OCI-LY7 (cell line): ENCODE measurements at regions not wholly inside any gene's neighbourhood (a gene's known extent, or its start where the extent isn't known, plus 50 kb on each side); places are given as distances from the start of the nearest gene placed in this dataset.

Experiments used
- BruUV-seq: library from RNA; stranded (reverse); fragments of 400-500 nt; replicated peaks from 2 replicates; lab custom pipeline; 2021; lab: Mats Ljungman, UMichigan
- CTCF ChIA-PET: fragments of 300-600 bp; sonication (Branson Sonifier 250); formaldehyde crosslinking; loops from one replicate; lab custom pipeline; 2022; ENCODE audit warnings: antibody characterized with exemption; ENCODE audit not compliant: unreplicated experiment; lab: Charles Lee
- POLR2A ChIA-PET: fragments of 300-600 bp; sonication (Branson Sonifier 250); formaldehyde crosslinking; loops from one replicate; lab custom pipeline; 2022; ENCODE audit warnings: antibody characterized with exemption; lab: Charles Lee
- DNase-seq: peaks from one replicate; pipeline ENCODE4 v3.0.0-alpha.2; 2015; ENCODE audit warnings: low spot score
- H2AFZ ChIP-seq: fragments of 200-600 bp; sonication (generic), shearing (Covaris generic); 2 replicates; pipeline ENCODE4 v1.6.1; 2014; ENCODE audit warnings: mild to moderate bottlenecking, antibody characterized with exemption, low read length, moderate library complexity
- H3K27ac ChIP-seq: fragments of 200-600 bp; sonication (generic); 2 replicates; pipeline ENCODE4 v1.5.1; 2014; ENCODE audit warnings: mixed run types, low read depth, mild to moderate bottlenecking, moderate library complexity, low read length, inconsistent platforms; ENCODE audit not compliant: poor library complexity, severe bottlenecking
- H3K36me3 ChIP-seq: fragments of 200-600 bp; sonication (generic); 2 replicates; pipeline ENCODE4 v1.6.1; 2014; ENCODE audit warnings: mild to moderate bottlenecking, antibody characterized with exemption, low read length, moderate library complexity, mixed read lengths; ENCODE audit not compliant: insufficient read depth
- H3K4me1 ChIP-seq: fragments of 200-600 bp; sonication (generic); 2 replicates; pipeline ENCODE4 v1.5.1; 2014; ENCODE audit warnings: mild to moderate bottlenecking, low read length; ENCODE audit not compliant: insufficient read depth, poor library complexity, severe bottlenecking
- H3K4me2 ChIP-seq: fragments of 200-600 bp; sonication (generic); 2 replicates; pipeline ENCODE4 v1.6.1; 2014; ENCODE audit warnings: mild to moderate bottlenecking, low read length
- H3K4me3 ChIP-seq: fragments of 200-600 bp; sonication (generic); 2 replicates; pipeline ENCODE4 v1.5.1; 2014; ENCODE audit warnings: mild to moderate bottlenecking, low read depth, low read length; ENCODE audit not compliant: poor library complexity, severe bottlenecking
- H3K79me2 ChIP-seq: fragments of 200-600 bp; sonication (generic); 2 replicates; pipeline ENCODE4 v1.6.1; 2016; ENCODE audit warnings: low read depth, mild to moderate bottlenecking, low read length, moderate library complexity, mixed read lengths; ENCODE audit not compliant: insufficient read depth
- H3K9me2 ChIP-seq: fragments of 200-600 bp; sonication (generic); 2 replicates; pipeline ENCODE4 v1.6.1; 2016; ENCODE audit warnings: mild to moderate bottlenecking, low read length, mixed read lengths; ENCODE audit not compliant: insufficient read depth
- H3K9me3 ChIP-seq: fragments of 200-600 bp; sonication (generic); 2 replicates; pipeline ENCODE4 v1.6.1; 2014; ENCODE audit warnings: mild to moderate bottlenecking, mixed run types, low read length, mixed read lengths
- H4K20me1 ChIP-seq: fragments of 200-600 bp; sonication (generic); 2 replicates; pipeline ENCODE4 v1.6.1; 2014; ENCODE audit warnings: mild to moderate bottlenecking, antibody characterized with exemption, low read length, moderate library complexity, mixed read lengths; ENCODE audit not compliant: insufficient read depth
- CTCF ChIP-seq: fragments of 200-600 bp; sonication (generic); conservative IDR thresholded peaks from 2 replicates; pipeline ENCODE4 v1.5.1; 2014; ENCODE audit warnings: mild to moderate bottlenecking, antibody characterized with exemption, low read length, moderate library complexity, mixed read lengths
- EZH2phosphoT487 ChIP-seq: fragments of 200-600 bp; sonication (generic); IDR thresholded peaks from 2 replicates; pipeline ENCODE4 v1.6.1; 2018; ENCODE audit warnings: low read depth, borderline replicate concordance, mild to moderate bottlenecking, mixed run types, antibody characterized with exemption, low read length, moderate library complexity, mixed read lengths
- intact Hi-C: fragments of 100-400 bp; cut with micrococcal nuclease; formaldehyde crosslinking; loops from one replicate; pipeline ENCODE4 v1.10.0; 2022; ENCODE audit not compliant: unreplicated experiment

GRCh38 chr4:171717231-171717741 is 95.9 kb upstream of the GALNTL6 start:
- Histone ChIP-seq H3K9me2 (no peaks in the 10 kb centered on the region), H3K4me1 (no peaks in the 10 kb centered on the region), H2AFZ (no peak overlapping the region), H3K36me3 (no peaks in the 10 kb centered on the region), H3K4me3 (no peak overlapping the region), H3K79me2 (no peaks in the 10 kb centered on the region), H3K27ac (no peak overlapping the region), H4K20me1 (no peaks in the 10 kb centered on the region), H3K4me2 (no peak overlapping the region), H3K9me3 (no peaks in the 10 kb centered on the region)
- DNase-seq = no peak
- ChIA-PET POLR2A (interaction anchor here (1.1 to 1.2 kb wide), 2 partner anchors 15 to 169 kb away, joined by 3 to 6 read pairs; no protein-coding TSS in a partner anchor), CTCF (no interaction called here)
- intact Hi-C loops = no loop called here
- TF ChIP-seq EZH2phosphoT487 (no peak), CTCF (no peak)
- no TSS peak for BruUV-seq

- Histone ChIP-seq H3K36me3 (no peaks in the 10 kb centered on the region), H3K4me2 (no peak overlapping the region), H3K9me3 (no peaks in the 10 kb centered on the region), H3K4me1 (no peaks in the 10 kb centered on the region), H2AFZ (no peak overlapping the region), H4K20me1 (no peaks in the 10 kb centered on the region), H3K4me3 (no peak overlapping the region), H3K9me2 (no peaks in the 10 kb centered on the region), H3K27ac (no peak overlapping the region), H3K79me2 (no peaks in the 10 kb centered on the region)
- TF ChIP-seq EZH2phosphoT487 (no peak), CTCF (no peak)
- ChIA-PET POLR2A (interaction anchor here (0.7 kb wide), 1 partner anchor 11 kb away, joined by 3 read pairs; no protein-coding TSS in a partner anchor), CTCF (no interaction called here)
- intact Hi-C loops = no loop called here
- BruUV-seq = no TSS peak
- DNase-seq = no peak
These were observed 97.2 kb upstream of the GALNTL6 start for GRCh38 chr4:171715973-171716372.

- TF ChIP-seq CTCF (no peak), EZH2phosphoT487 (no peak)
- Histone ChIP-seq H3K36me3 (no peaks in the 10 kb centered on the region), H3K4me2 (no peak overlapping the region), H3K9me2 (no peaks in the 10 kb centered on the region), H3K27ac (no peak overlapping the region), H3K4me3 (no peak overlapping the region), H4K20me1 (no peaks in the 10 kb centered on the region), H3K4me1 (no peaks in the 10 kb centered on the region), H2AFZ (no peak overlapping the region), H3K79me2 (no peaks in the 10 kb centered on the region), H3K9me3 (no peaks in the 10 kb centered on the region)
- no TSS peak for BruUV-seq
- POLR2A ChIA-PET = no interaction called here
- CTCF ChIA-PET = no interaction called here
- intact Hi-C loops = no loop called here
- DNase-seq = no peak
These were observed 98.3 kb upstream of the GALNTL6 start for GRCh38 chr4:171714791-171715454.
